Lower lobe of right lung (tissue), 2 donors: ENCODE measurements at regions not wholly inside any gene's neighbourhood (a gene's known extent, or its start where the extent isn't known, plus 50 kb on each side); places are given as distances from the start of the nearest gene placed in this dataset.
A peak's percentile ranks its signal among the peaks of the same experiment; 100 is the strongest.

Source experiments
- ATAC-seq, 2 donors: fragments of 200-7000 bp; cut with Tn5 transposase; one replicate each; pipeline ENCODE4 v1.9.1; 2020 to 2022; ENCODE audit warnings: mild to moderate bottlenecking in 2 of 2, moderate library complexity in 2 of 2
- DNase-seq: peaks from one replicate; pipeline ENCODE4 v3.0.0-alpha.2; 2020
- H3K27ac ChIP-seq: fragments of 200-600 bp; one replicate; pipeline ENCODE4 v1.8.0; 2022
- H3K27me3 ChIP-seq: fragments of 200-600 bp; one replicate; pipeline ENCODE4 v1.8.0; 2022; ENCODE audit warnings: low read depth
- H3K36me3 ChIP-seq: fragments of 200-600 bp; one replicate; pipeline ENCODE4 v1.8.0; 2022; ENCODE audit warnings: mild to moderate bottlenecking
- H3K4me1 ChIP-seq: fragments of 200-600 bp; one replicate; pipeline ENCODE4 v1.8.0; 2022
- H3K4me3 ChIP-seq: fragments of 200-600 bp; one replicate; pipeline ENCODE4 v1.8.0; 2022; ENCODE audit warnings: mild to moderate bottlenecking
- H3K9me3 ChIP-seq: fragments of 200-600 bp; one replicate; pipeline ENCODE4 v1.8.0; 2022
- intact Hi-C: fragments of 100-400 bp; cut with DNase I; formaldehyde crosslinking; loops from one replicate; pipeline ENCODE4 v1.11.0; 2022
- TF ChIP-seq, protein P1 (sequence below): fragments of 200-600 bp; IDR thresholded peaks from one replicate; pipeline ENCODE4 v1.8.0; 2022; ENCODE audit warnings: antibody characterized with exemption, mild to moderate bottlenecking
- donor health status: DM: no; HTN: yes; CAD: no; lungs with severe emphysema.

DNA sequence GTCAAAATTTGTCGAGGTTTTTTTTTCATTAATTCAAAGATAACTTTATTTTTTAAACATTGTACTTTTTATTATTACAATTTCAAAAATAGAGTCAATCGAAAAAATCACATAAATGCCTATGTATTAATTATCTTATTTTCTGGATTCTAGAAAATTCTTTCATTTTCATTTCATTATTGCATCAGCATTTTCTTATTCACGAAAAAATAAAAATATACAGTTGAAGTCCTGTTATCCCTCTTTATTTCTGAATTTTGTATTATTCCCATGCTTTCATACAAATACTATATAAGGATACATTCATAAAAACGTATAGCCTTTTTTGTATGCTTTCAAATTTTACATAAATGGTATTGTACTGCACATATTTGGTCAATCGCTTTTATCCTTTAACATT, 681.0 kb upstream of the USP24 start:
- H3K36me3 ChIP-seq, result no peaks in the 10 kb centered on the region
- DNase-seq, result no peak
- TF ChIP-seq, protein P1, sequence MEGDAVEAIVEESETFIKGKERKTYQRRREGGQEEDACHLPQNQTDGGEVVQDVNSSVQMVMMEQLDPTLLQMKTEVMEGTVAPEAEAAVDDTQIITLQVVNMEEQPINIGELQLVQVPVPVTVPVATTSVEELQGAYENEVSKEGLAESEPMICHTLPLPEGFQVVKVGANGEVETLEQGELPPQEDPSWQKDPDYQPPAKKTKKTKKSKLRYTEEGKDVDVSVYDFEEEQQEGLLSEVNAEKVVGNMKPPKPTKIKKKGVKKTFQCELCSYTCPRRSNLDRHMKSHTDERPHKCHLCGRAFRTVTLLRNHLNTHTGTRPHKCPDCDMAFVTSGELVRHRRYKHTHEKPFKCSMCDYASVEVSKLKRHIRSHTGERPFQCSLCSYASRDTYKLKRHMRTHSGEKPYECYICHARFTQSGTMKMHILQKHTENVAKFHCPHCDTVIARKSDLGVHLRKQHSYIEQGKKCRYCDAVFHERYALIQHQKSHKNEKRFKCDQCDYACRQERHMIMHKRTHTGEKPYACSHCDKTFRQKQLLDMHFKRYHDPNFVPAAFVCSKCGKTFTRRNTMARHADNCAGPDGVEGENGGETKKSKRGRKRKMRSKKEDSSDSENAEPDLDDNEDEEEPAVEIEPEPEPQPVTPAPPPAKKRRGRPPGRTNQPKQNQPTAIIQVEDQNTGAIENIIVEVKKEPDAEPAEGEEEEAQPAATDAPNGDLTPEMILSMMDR, result no peak

DNA sequence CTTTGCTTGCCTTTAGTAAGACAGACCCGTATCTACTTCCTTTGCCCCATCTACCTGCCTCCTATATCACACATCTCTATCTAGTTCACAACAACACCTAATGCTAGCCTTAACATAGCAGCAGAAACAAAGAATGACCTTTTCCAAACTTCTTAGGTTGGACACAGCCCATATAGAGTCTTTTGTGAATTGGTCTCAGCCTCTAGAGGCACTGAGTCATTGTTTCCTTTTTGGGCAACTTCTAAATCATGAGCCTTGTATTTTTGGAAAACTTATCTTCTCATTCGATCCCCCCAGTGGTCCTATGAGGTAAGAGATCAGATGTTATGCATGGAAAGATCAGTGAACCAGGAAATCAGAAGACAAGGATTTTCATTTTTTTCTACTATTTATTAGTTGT, 679.4 kb upstream of the USP24 start:
- ATAC-seq, result no peak
- no peaks in the 10 kb centered on the region for H3K4me1 ChIP-seq
- DNase-seq, result no peak
- intact Hi-C loops, result no loop called here
- H3K27me3 ChIP-seq, result no peaks in the 10 kb centered on the region
- H3K27ac ChIP-seq, result no peak overlapping the region
- peaks cover 6% of the 10 kb centered on the region for H3K9me3 ChIP-seq
- TF ChIP-seq, protein P1, result no peak
- no peaks in the 10 kb centered on the region for H3K36me3 ChIP-seq
- H3K4me3 ChIP-seq, result no peak overlapping the region

More for the DNA sequence above, 681.0 kb upstream of the USP24 start:
- intact Hi-C loops, result no loop called here
- no peak for ATAC-seq
- H3K9me3 ChIP-seq, result peaks cover 6% of the 10 kb centered on the region
- no peaks in the 10 kb centered on the region for H3K4me1 ChIP-seq
- H3K4me3 ChIP-seq, result no peak overlapping the region
- no peaks in the 10 kb centered on the region for H3K27me3 ChIP-seq
- no peak overlapping the region for H3K27ac ChIP-seq

DNA sequence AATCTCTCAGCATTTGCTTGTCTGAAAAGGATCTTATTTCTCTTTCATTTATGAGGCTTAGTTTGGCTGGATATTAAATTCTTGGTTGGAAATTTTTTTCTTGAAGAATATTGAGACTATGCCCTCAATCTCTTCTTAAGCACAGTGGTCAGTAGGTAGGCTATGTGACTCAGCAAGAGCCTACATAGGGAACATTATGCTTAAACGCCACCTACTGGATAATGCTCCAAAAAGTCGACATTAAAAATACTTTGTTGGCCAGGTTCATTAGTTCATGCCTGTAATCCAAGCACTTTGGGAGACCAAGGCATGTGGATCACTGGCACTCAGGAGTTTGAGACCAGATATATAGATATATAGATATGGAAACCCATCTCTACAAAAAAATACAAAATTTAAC, 678.0 kb upstream of the USP24 start:
- TF ChIP-seq, protein P1, result peak; percentile 16
- Histone ChIP-seq H3K27ac (no peak overlapping the region), H3K4me1 (no peaks in the 10 kb centered on the region), H3K36me3 (no peaks in the 10 kb centered on the region), H3K27me3 (no peaks in the 10 kb centered on the region), H3K9me3 (peaks cover 6% of the 10 kb centered on the region), H3K4me3 (no peak overlapping the region)
- peak; percentile 32 to 72 for ATAC-seq
- no peak for DNase-seq
- intact Hi-C loops, result no loop called here

DNA sequence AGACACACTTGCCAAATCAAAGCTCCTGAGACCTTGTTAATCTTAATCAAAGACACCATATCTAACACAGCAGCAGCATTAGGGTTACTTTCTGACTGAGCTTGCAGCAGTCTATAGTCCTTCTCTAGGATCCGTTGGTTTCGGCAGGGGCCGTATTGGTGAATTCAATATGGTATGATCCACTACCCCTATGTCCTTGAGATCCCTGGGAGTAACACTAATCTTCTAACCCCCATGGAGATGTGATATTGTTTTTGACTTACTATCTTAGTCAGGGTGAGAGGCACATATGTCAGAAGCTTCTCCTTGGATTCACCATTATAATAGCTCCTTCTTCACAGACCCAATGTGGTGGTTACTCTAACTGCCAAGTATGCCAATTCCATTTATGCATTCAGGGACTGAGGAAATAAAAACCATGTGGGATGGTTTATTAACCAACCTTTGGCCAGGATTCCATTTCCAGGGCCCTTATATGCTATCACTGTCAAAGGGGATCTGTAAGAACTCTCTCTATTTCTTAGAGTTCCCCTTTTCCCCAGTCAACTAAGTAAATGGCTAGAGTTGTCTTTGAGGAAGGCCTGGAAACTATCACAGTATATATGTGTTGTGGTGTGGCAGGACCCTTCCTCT, 673.6 kb upstream of the USP24 start:
- no peak for DNase-seq
- no peaks in the 10 kb centered on the region for H3K36me3 ChIP-seq
- intact Hi-C loops, result no loop called here
- no peaks in the 10 kb centered on the region for H3K27me3 ChIP-seq
- peaks cover 6% of the 10 kb centered on the region for H3K9me3 ChIP-seq
- TF ChIP-seq, protein P1, result no peak
- H3K4me1 ChIP-seq, result no peaks in the 10 kb centered on the region
- ATAC-seq, result no peak
- H3K27ac ChIP-seq, result no peak overlapping the region
- no peak overlapping the region for H3K4me3 ChIP-seq

DNA sequence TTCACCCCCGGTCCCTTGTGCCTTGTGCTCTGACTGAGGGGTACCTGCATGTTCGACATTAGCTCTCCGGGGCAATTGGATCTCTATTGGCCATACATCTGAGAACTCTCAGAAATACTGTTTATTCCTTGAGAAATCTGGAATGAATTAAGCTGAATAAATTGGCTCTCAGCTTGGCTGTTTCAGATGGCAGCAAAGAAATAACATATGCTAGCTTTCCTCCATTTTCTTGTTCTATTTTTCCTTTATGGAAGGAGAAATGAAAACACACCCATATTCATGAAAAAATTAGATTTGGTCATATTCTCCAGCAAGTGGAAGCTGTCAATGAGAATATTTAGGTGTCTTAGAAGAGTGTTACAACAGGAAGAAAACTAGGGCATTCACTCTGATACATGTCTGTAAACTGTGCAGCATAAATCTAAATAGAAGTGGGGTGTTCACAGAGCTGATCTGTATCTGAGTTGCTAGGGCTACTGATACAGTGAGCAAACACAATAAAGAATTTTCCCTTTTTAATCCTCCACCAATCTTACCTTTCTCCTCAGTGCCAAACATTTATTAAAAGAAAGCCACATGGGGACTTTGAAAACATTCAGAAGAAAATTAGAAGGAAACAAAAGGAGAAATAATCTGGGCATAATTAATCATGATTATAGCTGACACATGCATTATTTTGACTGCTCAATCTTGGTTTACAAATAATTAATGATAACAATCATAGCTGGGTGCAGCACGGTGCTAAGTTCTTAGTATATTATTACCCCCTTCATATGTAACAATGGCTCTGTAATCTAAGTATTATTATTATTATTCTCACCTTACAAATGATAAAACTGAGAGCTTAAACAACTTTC, 671.9 kb upstream of the USP24 start:
- TF ChIP-seq, protein P1, result no peak

More for the DNA sequence above, 671.9 kb upstream of the USP24 start:
- DNase-seq (no peak), ATAC-seq (no peak)
- no peaks in the 10 kb centered on the region for H3K36me3 ChIP-seq
- intact Hi-C loops, result no loop called here
- H3K27ac ChIP-seq, result no peak overlapping the region
- H3K4me1 ChIP-seq, result no peaks in the 10 kb centered on the region
- no peaks in the 10 kb centered on the region for H3K27me3 ChIP-seq
- no peak overlapping the region for H3K4me3 ChIP-seq
- H3K9me3 ChIP-seq, result no peaks in the 10 kb centered on the region
